Fibroblast of peridontal ligament (primary cell): ENCODE measurements at regions not wholly inside any gene's neighbourhood (a gene's known extent, or its start where the extent isn't known, plus 50 kb on each side); places are given as distances from the start of the nearest gene placed in this dataset.
"Not testable (repeated sequence)": the region's sequence is repeated elsewhere in the genome, so short reads cannot be mapped to it uniquely, and the experiment has no call there.

Experiments used
- DNase-seq: peaks from one replicate; pipeline ENCODE4 v3.0.0-alpha.2; 2010; ENCODE audit errors: extremely low read depth

DNA sequence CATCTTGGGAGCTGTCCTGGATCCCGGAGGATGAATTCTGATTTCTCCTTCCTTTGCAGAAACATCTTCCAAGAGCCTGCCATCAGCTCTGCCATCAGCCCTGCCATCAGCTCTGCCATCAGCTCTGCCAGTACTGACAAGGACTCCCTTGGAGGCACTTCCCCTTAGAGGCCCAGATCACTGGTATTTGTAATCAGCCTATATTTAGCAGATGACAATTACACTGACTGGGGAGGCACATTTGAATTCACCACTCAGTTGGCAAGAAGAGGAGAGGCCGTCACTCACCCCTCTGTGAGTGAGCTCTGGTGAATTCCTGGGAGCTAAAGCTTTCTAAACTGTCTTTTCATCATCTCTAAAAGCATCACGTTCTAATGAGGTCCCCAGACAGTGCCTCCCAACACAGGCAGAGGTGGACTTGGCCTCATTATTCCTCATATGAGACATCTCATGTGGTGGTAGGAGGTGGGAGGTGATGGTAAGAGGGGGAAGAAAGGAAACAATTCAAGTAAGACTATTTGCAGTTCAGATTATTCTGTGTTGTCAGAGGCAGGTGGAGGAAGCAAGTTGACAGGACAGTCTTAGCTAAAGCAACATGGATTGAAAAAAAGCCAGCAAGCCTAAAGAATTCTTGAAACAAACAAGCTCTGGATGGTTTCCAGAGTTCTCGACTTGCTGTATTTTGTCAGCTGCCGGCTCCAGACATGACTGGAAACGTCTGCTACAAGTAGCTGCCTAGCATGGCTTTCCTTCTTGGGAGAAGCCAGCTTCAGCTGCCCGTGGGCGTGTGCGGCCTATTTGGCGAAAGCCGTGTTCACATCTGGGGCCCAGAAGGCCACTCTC lies 771.7 kb downstream of the TBC1D22A start:
- no peak for DNase-seq

DNA sequence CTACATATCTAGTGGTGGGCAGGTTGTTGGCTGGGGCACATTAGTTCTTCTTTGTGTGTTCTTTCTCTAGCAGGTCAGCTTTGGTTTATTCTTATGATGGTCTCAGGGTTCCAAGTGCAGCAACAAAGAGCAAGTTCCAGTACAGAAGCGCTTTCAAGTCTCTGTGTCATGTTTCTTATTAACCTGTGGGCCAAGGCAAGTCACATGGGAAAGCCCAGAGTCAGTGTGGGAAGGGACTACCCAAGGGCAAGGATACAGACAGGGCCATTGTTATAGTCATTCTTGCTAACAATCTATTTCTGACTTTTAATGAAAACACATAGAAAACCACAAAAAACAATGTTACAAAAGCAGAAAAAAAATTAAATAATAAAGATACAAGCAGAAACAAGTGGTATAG lies 754.6 kb downstream of the TBC1D22A start:
- no peak for DNase-seq

DNA sequence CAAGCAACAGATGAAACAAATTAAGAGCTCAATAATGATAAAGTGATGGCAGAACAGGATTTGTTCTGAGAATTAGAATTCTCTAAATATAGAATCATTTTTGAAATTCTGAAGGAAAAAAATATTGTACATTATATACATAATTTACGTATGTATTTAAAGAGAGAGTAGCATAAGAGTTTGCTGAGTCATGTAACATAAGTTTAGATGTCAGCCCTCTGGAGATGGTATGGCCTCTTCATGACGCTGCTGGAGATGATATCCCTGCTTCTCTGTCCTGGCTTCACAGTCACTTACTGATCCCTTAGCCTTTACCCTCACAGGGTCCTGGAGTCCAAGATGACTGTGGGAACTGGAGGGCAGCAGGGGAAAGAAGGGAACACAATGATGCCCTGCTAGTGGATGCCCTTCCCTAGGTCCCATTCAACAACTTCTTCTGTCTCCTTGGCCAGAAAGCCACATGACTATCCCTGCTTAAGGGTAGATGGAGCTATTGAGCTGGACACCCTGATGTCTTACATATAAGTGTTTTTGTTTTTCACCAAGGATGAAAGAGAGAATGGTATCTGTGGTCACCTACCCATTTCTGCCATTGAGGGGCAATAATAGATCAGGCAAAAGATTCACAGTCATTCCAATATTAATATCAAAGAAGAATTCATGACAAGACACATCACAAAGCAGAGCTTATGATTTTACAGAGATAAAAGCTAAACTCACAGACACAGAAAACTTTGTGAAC lies 753.1 kb downstream of the TBC1D22A start:
- no peak for DNase-seq

DNA sequence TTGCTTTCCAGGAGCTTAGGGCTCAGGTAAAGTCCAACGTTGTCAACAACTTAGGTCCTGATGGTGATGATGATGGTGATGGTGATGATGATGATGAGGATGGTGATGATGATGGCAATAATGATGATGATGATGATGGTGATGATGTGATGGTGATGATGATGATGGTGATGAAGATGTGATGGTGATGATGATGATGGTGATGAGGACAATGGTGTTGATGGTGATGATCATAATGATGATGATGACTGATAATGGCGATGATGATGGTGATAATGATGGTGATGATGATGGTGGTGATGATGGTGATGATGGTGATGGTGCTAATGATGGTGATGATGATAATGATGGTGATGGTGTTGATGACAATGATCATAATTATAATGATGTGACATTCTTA lies 750.2 kb downstream of the TBC1D22A start:
- no peak for DNase-seq

DNA sequence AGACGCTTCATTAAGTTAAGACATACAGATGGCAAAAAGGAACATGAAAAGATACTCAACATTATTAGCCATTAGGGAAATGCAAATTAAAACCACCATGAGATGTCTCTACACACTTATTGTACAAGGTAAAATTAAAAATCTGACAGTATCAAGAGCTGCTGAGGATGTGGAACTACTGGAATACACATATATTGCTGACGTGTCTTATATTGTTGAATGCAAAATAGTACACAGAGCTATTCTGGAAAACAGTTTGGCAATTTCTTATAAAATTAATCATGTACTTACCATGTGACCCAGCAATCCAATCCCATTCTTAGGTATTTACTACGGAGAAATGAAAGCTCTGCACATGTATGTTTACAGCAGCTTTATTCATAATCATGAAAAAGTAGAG lies 742.5 kb downstream of the TBC1D22A start:
- DNase-seq: no peak

GRCh38 chr22:47498969-47499495 lies 736.6 kb downstream of the TBC1D22A start:
- DNase-seq: no peak

- no peak for DNase-seq
These were observed 735.2 kb downstream of the TBC1D22A start for GRCh38 chr22:47497666-47498065.

GRCh38 chr22:47495110-47495509 lies 732.7 kb downstream of the TBC1D22A start:
- no peak for DNase-seq

GRCh38 chr22:47488131-47488530 lies 725.7 kb downstream of the TBC1D22A start:
- DNase-seq: not testable (repeated sequence)

GRCh38 chr22:47486569-47487312 lies 724.3 kb downstream of the TBC1D22A start:
- DNase-seq: no peak

GRCh38 chr22:47484960-47485569 lies 722.6 kb downstream of the TBC1D22A start:
- DNase-seq: no peak

GRCh38 chr22:47476231-47476630 lies 713.8 kb downstream of the TBC1D22A start:
- no peak for DNase-seq

GRCh38 chr22:47474895-47475294 lies 712.4 kb downstream of the TBC1D22A start:
- DNase-seq: no peak

GRCh38 chr22:47474464-47474863 lies 712.0 kb downstream of the TBC1D22A start:
- no peak for DNase-seq

DNA sequence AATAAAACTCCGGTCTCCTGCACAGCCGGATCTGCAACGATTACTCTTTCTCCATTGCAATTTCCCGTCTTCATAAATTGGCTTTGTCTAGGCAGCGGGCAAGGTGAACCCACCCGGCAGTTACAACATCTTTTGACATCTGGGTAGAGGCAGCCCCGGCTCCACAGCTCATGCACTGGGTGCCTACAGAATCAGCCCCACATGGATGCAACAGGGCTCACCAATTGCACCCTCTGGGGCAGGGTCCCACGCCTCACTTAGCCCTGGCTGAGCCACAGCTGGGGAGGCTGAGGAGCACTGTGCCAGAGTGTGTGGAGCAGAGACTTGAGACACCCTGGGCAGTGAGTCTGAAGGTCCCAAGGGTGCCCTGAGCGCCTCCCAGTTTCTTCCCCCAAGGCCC lies 710.2 kb downstream of the TBC1D22A start:
- no peak for DNase-seq

DNA sequence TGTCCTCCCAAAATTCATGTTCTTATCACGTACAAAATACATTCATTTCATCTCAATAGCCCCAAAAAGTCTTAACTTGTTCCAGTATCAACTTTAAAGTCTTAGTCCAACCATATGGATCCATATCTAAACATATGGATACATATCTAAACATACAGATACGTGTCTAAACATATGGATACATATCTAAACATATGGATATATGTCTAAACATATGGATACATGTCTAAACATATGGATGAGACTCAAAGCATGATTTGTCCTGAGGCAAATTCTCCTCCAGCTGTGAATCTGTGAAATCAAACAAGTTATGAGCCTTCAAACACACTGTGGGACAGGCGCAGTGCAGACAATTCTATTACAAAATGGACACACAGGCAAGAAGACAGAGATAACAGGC lies 709.0 kb downstream of the TBC1D22A start:
- DNase-seq: no peak

DNA sequence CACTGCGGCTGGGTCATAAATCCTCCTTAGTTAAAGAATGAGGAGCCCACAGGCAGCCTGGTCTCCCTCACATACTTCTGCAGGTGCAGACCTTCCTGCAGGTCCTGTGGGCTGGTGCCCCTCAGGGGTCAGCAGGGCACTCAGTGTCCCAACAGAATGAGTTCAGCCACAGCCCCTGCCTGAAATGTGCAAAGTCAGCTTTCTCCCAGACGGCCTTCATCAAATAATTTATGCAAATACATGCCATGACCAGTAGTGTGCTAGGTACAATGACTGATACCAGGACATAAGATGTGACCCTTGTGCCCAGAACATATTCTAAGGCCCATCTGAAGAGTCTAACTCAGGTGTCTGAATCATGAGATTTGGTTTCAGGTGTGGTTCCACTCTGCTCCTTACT lies 703.4 kb downstream of the TBC1D22A start:
- DNase-seq: no peak

DNA sequence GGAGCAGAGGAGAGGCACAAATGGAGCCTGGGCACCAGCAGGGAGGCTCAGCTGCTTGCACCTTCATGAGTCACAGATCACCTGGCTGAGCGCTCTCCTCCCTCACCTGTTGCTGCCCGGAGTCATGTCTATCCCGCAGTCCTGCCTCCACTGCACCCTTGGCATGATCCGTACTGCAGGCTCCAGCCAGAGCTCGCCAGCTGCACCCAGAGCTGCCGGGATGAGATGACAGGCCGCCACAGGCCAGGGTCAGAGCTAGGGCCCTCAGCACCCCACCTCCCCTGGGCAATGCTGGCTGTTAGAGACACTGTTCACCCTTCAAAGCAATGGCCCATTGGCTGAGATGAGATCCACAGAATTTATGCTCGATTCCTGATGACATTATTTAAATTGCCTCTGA lies 702.8 kb downstream of the TBC1D22A start:
- DNase-seq: no peak

DNA sequence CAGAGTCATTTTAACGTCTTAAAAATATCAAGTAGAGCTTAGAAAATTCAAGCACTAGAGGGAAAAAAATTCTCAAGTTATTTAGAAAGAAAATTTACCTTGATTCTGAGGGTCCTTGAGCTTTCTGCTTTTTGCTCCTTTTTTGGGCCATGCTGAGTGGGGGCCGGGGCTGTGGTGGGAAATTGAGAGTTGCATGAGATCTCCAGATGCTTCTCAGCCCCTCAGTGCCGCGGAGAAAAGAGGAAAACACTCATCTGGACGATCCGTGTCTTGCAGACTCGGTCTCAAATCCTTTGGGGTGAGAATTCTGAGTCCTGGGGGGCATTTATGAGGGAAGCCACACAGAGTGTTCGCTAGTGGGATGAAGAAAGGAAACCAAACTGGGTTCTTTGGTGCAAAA lies 700.8 kb downstream of the TBC1D22A start:
- no peak for DNase-seq

DNA sequence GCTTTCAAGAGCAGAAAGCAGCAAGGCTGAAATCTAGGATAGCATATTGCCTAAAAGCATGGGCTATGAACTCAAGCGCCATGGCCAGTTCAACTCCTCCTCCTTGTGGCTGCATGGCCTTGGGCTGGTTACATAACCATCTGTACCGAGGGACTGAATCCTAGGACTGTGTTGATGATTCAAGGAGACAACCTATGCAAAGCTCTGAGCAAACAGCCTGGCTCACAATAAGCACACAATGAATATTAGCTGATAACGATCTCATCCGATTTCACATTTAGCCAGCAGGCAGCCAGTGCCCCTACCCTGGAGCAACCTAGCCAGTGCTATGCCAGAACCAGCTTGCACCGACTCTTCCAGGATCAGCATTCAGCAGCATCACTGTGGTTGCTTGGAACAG lies 698.4 kb downstream of the TBC1D22A start:
- no peak for DNase-seq

GRCh38 chr22:47460176-47460575 lies 697.7 kb downstream of the TBC1D22A start:
- DNase-seq: no peak

GRCh38 chr22:47458348-47458747 lies 695.9 kb downstream of the TBC1D22A start:
- DNase-seq: no peak
